ENCODE measurements at regions not wholly inside any gene's neighbourhood (a gene's known extent, or its start where the extent isn't known, plus 50 kb on each side); places are given as distances from the start of the nearest gene placed in this dataset.

GRCh38 chr14:25274529-25274928, 224.6 kb upstream of the STXBP6 start:
- no peak for DNase-seq
- Histone ChIP-seq H2AFZ (ENCODE audit: insufficient read depth, low read length, poor library complexity) (no peak overlapping the region), H3K36me3 (ENCODE audit: control insufficient read depth in 1 of 2, insufficient read depth in 2 of 2, low read length in 2 of 2) (no peaks in the 10 kb centered on the region), H3K4ac (ENCODE audit: low read depth, low read length) (no peak overlapping the region), H2BK120ac (ENCODE audit: insufficient read depth, low read length, poor library complexity) (no peak overlapping the region), H3K79me1 (ENCODE audit: low read length) (no peaks in the 10 kb centered on the region), H3K79me2 (ENCODE audit: control insufficient read depth, insufficient read depth, low read length, poor library complexity) (no peaks in the 10 kb centered on the region), H2BK5ac (ENCODE audit: low read depth, low read length, poor library complexity) (no peak overlapping the region), H3K9ac (ENCODE audit: low read length) (no peak overlapping the region), H3K4me3 (ENCODE audit: low read depth, low read length) (no peak overlapping the region), H3K18ac (ENCODE audit: low read length) (no peak overlapping the region), H2AK5ac (ENCODE audit: low read length) (no peak overlapping the region), H3K14ac (ENCODE audit: low read length) (no peak overlapping the region), H3K4me2 (ENCODE audit: low read length) (no peak overlapping the region), H4K8ac (ENCODE audit: low read depth, low read length) (no peak overlapping the region), H3K23ac (ENCODE audit: low read length) (no peak overlapping the region), H3K4me1 (ENCODE audit: control insufficient read depth in 1 of 2, insufficient read depth in 2 of 2, low read length in 2 of 2) (no peaks in the 10 kb centered on the region), H3K27ac (ENCODE audit: low read depth, low read length) (no peak overlapping the region), H2BK12ac (ENCODE audit: low read length) (no peak overlapping the region), H4K12ac (ENCODE audit: low read depth, low read length) (no peak overlapping the region), H4K91ac (ENCODE audit: low read depth, low read length) (no peak overlapping the region), H3K9me3 (ENCODE audit: insufficient read depth, low read depth, low read length) (no peaks in the 10 kb centered on the region), H3K27me3 (ENCODE audit: insufficient read depth, low read length) (no peaks in the 10 kb centered on the region)
- WGBS (ENCODE audit: extremely low coverage, insufficient coverage, insufficient read length): no CpG with 5 or more reads among the region's 2 CpGs

- no peaks in the 10 kb centered on the region for H3K4me1 ChIP-seq (ENCODE audit: control insufficient read depth in 1 of 2, insufficient read depth in 2 of 2, low read length in 2 of 2)
- no peak overlapping the region for H2BK120ac ChIP-seq (ENCODE audit: insufficient read depth, low read length, poor library complexity)
- no peaks in the 10 kb centered on the region for H3K79me2 ChIP-seq (ENCODE audit: control insufficient read depth, insufficient read depth, low read length, poor library complexity)
- no peak overlapping the region for H3K23ac ChIP-seq (ENCODE audit: low read length)
- no peak overlapping the region for H4K8ac ChIP-seq (ENCODE audit: low read depth, low read length)
- H2AFZ ChIP-seq (ENCODE audit: insufficient read depth, low read length, poor library complexity): no peak overlapping the region
- no peak overlapping the region for H4K12ac ChIP-seq (ENCODE audit: low read depth, low read length)
- H3K27ac ChIP-seq (ENCODE audit: low read depth, low read length): no peak overlapping the region
- H3K14ac ChIP-seq (ENCODE audit: low read length): no peak overlapping the region
- no peak overlapping the region for H4K91ac ChIP-seq (ENCODE audit: low read depth, low read length)
- DNase-seq: no peak
- no peaks in the 10 kb centered on the region for H3K79me1 ChIP-seq (ENCODE audit: low read length)
- H3K27me3 ChIP-seq (ENCODE audit: insufficient read depth, low read length): no peaks in the 10 kb centered on the region
- H3K4me2 ChIP-seq (ENCODE audit: low read length): no peak overlapping the region
- no peak overlapping the region for H3K18ac ChIP-seq (ENCODE audit: low read length)
- H2BK5ac ChIP-seq (ENCODE audit: low read depth, low read length, poor library complexity): no peak overlapping the region
- H3K4me3 ChIP-seq (ENCODE audit: low read depth, low read length): no peak overlapping the region
- no peaks in the 10 kb centered on the region for H3K36me3 ChIP-seq (ENCODE audit: control insufficient read depth in 1 of 2, insufficient read depth in 2 of 2, low read length in 2 of 2)
- no peak overlapping the region for H2AK5ac ChIP-seq (ENCODE audit: low read length)
- H3K9ac ChIP-seq (ENCODE audit: low read length): no peak overlapping the region
- H2BK12ac ChIP-seq (ENCODE audit: low read length): no peak overlapping the region
- no peaks in the 10 kb centered on the region for H3K9me3 ChIP-seq (ENCODE audit: insufficient read depth, low read depth, low read length)
- no CpG with 5 or more reads among the region's 16 CpGs for WGBS (ENCODE audit: extremely low coverage, insufficient coverage, insufficient read length)
- no peak overlapping the region for H3K4ac ChIP-seq (ENCODE audit: low read depth, low read length)
These were observed 217.2 kb upstream of the STXBP6 start for GRCh38 chr14:25267186-25267585.

- Histone ChIP-seq H3K79me2 (ENCODE audit: control insufficient read depth, insufficient read depth, low read length, poor library complexity) (no peaks in the 10 kb centered on the region), H3K14ac (ENCODE audit: low read length) (no peak overlapping the region), H3K27ac (ENCODE audit: low read depth, low read length) (no peak overlapping the region), H3K4me1 (ENCODE audit: control insufficient read depth in 1 of 2, insufficient read depth in 2 of 2, low read length in 2 of 2) (no peaks in the 10 kb centered on the region), H4K8ac (ENCODE audit: low read depth, low read length) (no peak overlapping the region), H4K12ac (ENCODE audit: low read depth, low read length) (no peak overlapping the region), H3K4me2 (ENCODE audit: low read length) (no peak overlapping the region), H3K79me1 (ENCODE audit: low read length) (no peaks in the 10 kb centered on the region), H2AFZ (ENCODE audit: insufficient read depth, low read length, poor library complexity) (no peak overlapping the region), H3K27me3 (ENCODE audit: insufficient read depth, low read length) (no peaks in the 10 kb centered on the region), H3K18ac (ENCODE audit: low read length) (no peak overlapping the region), H3K4me3 (ENCODE audit: low read depth, low read length) (no peak overlapping the region), H3K36me3 (ENCODE audit: control insufficient read depth in 1 of 2, insufficient read depth in 2 of 2, low read length in 2 of 2) (no peaks in the 10 kb centered on the region), H4K91ac (ENCODE audit: low read depth, low read length) (no peak overlapping the region), H2BK5ac (ENCODE audit: low read depth, low read length, poor library complexity) (no peak overlapping the region), H2AK5ac (ENCODE audit: low read length) (no peak overlapping the region), H3K4ac (ENCODE audit: low read depth, low read length) (no peak overlapping the region), H2BK120ac (ENCODE audit: insufficient read depth, low read length, poor library complexity) (no peak overlapping the region), H2BK12ac (ENCODE audit: low read length) (no peak overlapping the region), H3K23ac (ENCODE audit: low read length) (no peak overlapping the region), H3K9me3 (ENCODE audit: insufficient read depth, low read depth, low read length) (no peaks in the 10 kb centered on the region), H3K9ac (ENCODE audit: low read length) (no peak overlapping the region)
- no peak for DNase-seq
- WGBS (ENCODE audit: extremely low coverage, insufficient coverage, insufficient read length): no CpG with 5 or more reads among the region's 1 CpG
These were observed 209.5 kb upstream of the STXBP6 start for GRCh38 chr14:25259470-25259869.

DNA sequence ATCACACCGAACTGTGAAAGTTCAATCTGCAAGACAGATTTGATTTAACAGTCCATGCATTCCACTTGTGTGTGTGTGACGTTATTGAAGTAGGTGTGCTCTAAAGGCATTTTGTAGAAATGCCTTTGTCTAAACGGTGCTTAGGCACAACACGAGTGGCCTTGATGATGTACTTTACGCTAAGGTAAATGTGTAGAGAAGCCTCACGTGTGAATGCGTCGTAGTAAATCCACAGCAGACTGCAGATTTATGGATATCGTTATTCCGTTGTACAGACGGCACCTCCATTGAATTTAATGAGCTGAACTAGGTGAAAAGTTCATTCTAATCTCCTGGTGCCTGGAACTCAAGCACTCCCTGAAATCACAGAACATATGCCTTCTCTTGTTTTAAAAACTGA, 202.8 kb upstream of the STXBP6 start:
- H2BK12ac ChIP-seq (ENCODE audit: low read length): no peak overlapping the region
- WGBS (ENCODE audit: extremely low coverage, insufficient coverage, insufficient read length): no CpG with 5 or more reads among the region's 11 CpGs
- H3K4me2 ChIP-seq (ENCODE audit: low read length): no peak overlapping the region
- no peak overlapping the region for H4K91ac ChIP-seq (ENCODE audit: low read depth, low read length)
- DNase-seq: no peak
- no peaks in the 10 kb centered on the region for H3K36me3 ChIP-seq (ENCODE audit: control insufficient read depth in 1 of 2, insufficient read depth in 2 of 2, low read length in 2 of 2)
- H3K4me3 ChIP-seq (ENCODE audit: low read depth, low read length): no peak overlapping the region
- H3K27me3 ChIP-seq (ENCODE audit: insufficient read depth, low read length): no peaks in the 10 kb centered on the region
- H3K4me1 ChIP-seq (ENCODE audit: control insufficient read depth in 1 of 2, insufficient read depth in 2 of 2, low read length in 2 of 2): no peaks in the 10 kb centered on the region
- H2AK5ac ChIP-seq (ENCODE audit: low read length): no peak overlapping the region
- H3K9ac ChIP-seq (ENCODE audit: low read length): no peak overlapping the region
- no peak overlapping the region for H4K12ac ChIP-seq (ENCODE audit: low read depth, low read length)
- H3K27ac ChIP-seq (ENCODE audit: low read depth, low read length): no peak overlapping the region
- H2BK120ac ChIP-seq (ENCODE audit: insufficient read depth, low read length, poor library complexity): no peak overlapping the region
- H3K18ac ChIP-seq (ENCODE audit: low read length): no peak overlapping the region
- H2AFZ ChIP-seq (ENCODE audit: insufficient read depth, low read length, poor library complexity): no peak overlapping the region
- H3K23ac ChIP-seq (ENCODE audit: low read length): no peak overlapping the region
- no peak overlapping the region for H3K4ac ChIP-seq (ENCODE audit: low read depth, low read length)
- no peak overlapping the region for H2BK5ac ChIP-seq (ENCODE audit: low read depth, low read length, poor library complexity)
- H3K9me3 ChIP-seq (ENCODE audit: insufficient read depth, low read depth, low read length): no peaks in the 10 kb centered on the region
- H3K79me1 ChIP-seq (ENCODE audit: low read length): no peaks in the 10 kb centered on the region
- no peak overlapping the region for H4K8ac ChIP-seq (ENCODE audit: low read depth, low read length)
- no peaks in the 10 kb centered on the region for H3K79me2 ChIP-seq (ENCODE audit: control insufficient read depth, insufficient read depth, low read length, poor library complexity)
- no peak overlapping the region for H3K14ac ChIP-seq (ENCODE audit: low read length)

DNA sequence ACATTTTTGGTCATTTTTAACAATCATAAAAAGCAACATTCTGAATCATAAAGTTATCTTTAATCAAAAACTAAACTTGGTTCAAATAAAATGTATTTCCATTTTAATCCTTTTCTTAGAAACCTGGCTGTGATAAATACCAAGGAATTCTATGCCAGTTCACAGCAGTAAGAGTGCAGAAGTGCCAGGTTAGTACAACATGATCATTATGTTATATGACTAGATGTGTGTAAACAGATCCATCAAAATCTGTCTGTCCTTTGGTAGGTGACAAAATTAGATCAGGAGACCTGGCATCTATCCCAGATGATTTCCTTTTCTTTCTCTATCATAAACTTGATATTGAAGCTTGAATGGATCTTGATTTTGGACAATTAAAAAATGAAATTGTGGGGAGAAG, 200.6 kb upstream of the STXBP6 start:
- no peak overlapping the region for H2BK5ac ChIP-seq (ENCODE audit: low read depth, low read length, poor library complexity)
- no peaks in the 10 kb centered on the region for H3K79me2 ChIP-seq (ENCODE audit: control insufficient read depth, insufficient read depth, low read length, poor library complexity)
- H3K14ac ChIP-seq (ENCODE audit: low read length): no peak overlapping the region
- H2AK5ac ChIP-seq (ENCODE audit: low read length): no peak overlapping the region
- no peak overlapping the region for H3K4me2 ChIP-seq (ENCODE audit: low read length)
- no peak overlapping the region for H3K4ac ChIP-seq (ENCODE audit: low read depth, low read length)
- H3K18ac ChIP-seq (ENCODE audit: low read length): no peak overlapping the region
- H2BK12ac ChIP-seq (ENCODE audit: low read length): no peak overlapping the region
- no peak overlapping the region for H4K12ac ChIP-seq (ENCODE audit: low read depth, low read length)
- H3K27ac ChIP-seq (ENCODE audit: low read depth, low read length): no peak overlapping the region
- no peaks in the 10 kb centered on the region for H3K9me3 ChIP-seq (ENCODE audit: insufficient read depth, low read depth, low read length)
- H3K9ac ChIP-seq (ENCODE audit: low read length): no peak overlapping the region
- DNase-seq: no peak
- H4K91ac ChIP-seq (ENCODE audit: low read depth, low read length): no peak overlapping the region
- no peak overlapping the region for H3K4me3 ChIP-seq (ENCODE audit: low read depth, low read length)
- no peak overlapping the region for H2BK120ac ChIP-seq (ENCODE audit: insufficient read depth, low read length, poor library complexity)
- no peaks in the 10 kb centered on the region for H3K27me3 ChIP-seq (ENCODE audit: insufficient read depth, low read length)
- H3K79me1 ChIP-seq (ENCODE audit: low read length): no peaks in the 10 kb centered on the region
- no peak overlapping the region for H3K23ac ChIP-seq (ENCODE audit: low read length)
- no peaks in the 10 kb centered on the region for H3K4me1 ChIP-seq (ENCODE audit: control insufficient read depth in 1 of 2, insufficient read depth in 2 of 2, low read length in 2 of 2)
- no peaks in the 10 kb centered on the region for H3K36me3 ChIP-seq (ENCODE audit: control insufficient read depth in 1 of 2, insufficient read depth in 2 of 2, low read length in 2 of 2)
- H4K8ac ChIP-seq (ENCODE audit: low read depth, low read length): no peak overlapping the region
- no peak overlapping the region for H2AFZ ChIP-seq (ENCODE audit: insufficient read depth, low read length, poor library complexity)
